ENCODE measurements at regions not wholly inside any gene's neighbourhood (a gene's known extent, or its start where the extent isn't known, plus 50 kb on each side); places are given as distances from the start of the nearest gene placed in this dataset.

DNA sequence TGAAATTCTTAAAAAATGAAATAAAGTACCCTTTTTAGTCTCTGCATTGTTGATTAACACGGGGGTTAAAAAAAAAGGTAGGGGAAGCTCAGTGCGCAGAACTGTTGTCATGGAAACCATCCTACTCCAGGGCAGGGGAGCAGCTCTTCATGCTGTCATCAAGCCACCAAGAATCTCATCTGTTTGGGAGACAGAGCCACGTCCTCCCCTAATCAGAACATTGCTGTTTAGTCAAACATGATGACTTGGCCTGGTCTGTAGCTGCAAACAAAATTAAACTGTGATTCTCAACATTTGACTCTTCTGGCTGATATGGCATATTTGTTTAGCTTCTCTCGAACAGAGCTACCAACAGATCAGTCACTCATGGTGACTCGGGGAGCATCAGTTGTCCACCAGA, 254.4 kb upstream of the KLF14 start (continued):
- TF ChIP-seq, protein P1, sequence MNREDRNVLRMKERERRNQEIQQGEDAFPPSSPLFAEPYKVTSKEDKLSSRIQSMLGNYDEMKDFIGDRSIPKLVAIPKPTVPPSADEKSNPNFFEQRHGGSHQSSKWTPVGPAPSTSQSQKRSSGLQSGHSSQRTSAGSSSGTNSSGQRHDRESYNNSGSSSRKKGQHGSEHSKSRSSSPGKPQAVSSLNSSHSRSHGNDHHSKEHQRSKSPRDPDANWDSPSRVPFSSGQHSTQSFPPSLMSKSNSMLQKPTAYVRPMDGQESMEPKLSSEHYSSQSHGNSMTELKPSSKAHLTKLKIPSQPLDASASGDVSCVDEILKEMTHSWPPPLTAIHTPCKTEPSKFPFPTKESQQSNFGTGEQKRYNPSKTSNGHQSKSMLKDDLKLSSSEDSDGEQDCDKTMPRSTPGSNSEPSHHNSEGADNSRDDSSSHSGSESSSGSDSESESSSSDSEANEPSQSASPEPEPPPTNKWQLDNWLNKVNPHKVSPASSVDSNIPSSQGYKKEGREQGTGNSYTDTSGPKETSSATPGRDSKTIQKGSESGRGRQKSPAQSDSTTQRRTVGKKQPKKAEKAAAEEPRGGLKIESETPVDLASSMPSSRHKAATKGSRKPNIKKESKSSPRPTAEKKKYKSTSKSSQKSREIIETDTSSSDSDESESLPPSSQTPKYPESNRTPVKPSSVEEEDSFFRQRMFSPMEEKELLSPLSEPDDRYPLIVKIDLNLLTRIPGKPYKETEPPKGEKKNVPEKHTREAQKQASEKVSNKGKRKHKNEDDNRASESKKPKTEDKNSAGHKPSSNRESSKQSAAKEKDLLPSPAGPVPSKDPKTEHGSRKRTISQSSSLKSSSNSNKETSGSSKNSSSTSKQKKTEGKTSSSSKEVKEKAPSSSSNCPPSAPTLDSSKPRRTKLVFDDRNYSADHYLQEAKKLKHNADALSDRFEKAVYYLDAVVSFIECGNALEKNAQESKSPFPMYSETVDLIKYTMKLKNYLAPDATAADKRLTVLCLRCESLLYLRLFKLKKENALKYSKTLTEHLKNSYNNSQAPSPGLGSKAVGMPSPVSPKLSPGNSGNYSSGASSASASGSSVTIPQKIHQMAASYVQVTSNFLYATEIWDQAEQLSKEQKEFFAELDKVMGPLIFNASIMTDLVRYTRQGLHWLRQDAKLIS (CRISPR knock-in tag; IDR thresholded peaks at IDR 0.05; ENCODE audit: borderline replicate concordance) = no peak
- TF ChIP-seq, protein P2, sequence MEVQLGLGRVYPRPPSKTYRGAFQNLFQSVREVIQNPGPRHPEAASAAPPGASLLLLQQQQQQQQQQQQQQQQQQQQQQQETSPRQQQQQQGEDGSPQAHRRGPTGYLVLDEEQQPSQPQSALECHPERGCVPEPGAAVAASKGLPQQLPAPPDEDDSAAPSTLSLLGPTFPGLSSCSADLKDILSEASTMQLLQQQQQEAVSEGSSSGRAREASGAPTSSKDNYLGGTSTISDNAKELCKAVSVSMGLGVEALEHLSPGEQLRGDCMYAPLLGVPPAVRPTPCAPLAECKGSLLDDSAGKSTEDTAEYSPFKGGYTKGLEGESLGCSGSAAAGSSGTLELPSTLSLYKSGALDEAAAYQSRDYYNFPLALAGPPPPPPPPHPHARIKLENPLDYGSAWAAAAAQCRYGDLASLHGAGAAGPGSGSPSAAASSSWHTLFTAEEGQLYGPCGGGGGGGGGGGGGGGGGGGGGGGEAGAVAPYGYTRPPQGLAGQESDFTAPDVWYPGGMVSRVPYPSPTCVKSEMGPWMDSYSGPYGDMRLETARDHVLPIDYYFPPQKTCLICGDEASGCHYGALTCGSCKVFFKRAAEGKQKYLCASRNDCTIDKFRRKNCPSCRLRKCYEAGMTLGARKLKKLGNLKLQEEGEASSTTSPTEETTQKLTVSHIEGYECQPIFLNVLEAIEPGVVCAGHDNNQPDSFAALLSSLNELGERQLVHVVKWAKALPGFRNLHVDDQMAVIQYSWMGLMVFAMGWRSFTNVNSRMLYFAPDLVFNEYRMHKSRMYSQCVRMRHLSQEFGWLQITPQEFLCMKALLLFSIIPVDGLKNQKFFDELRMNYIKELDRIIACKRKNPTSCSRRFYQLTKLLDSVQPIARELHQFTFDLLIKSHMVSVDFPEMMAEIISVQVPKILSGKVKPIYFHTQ (CRISPR knock-in tag; IDR thresholded peaks at IDR 0.05) = no peak

DNA sequence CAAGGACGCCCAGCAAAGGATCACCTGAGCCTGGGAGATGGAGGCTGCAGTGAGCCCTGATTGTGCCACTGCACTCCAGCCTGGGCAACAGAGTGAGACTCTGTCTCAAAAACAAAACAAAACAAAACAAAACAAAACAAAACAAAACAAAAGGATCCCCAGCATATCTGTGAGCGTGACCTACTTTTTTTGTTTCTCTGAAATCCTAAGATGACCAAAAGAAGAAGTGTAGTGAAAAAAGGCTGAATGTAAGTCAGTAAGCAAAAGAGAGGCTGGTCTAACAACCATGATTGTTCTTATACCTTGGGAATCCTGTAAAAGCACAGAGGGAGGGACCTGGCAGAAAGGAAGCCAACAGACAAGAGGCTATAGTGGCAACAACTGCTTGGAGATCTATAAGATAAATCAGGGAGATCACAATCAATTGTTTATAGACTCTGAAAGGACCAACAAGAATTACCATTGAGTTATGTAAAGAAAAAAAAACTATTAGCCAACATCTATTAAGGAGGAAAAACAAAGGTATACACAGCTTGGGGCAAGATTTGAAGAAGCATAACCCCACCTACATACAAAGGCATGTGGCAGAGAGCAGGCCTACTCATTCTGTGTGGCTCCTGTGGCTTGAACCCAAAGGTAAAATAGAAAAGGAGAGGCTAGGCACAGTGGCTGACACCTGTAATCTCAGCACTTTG, 255.2 kb upstream of the KLF14 start:
- no peak overlapping the region for H3K4me3 Mint-ChIP-seq
- ChIA-PET CTCF (interaction anchor here (0.8 to 2.2 kb wide), 4 partner anchors 18 to 114 kb away, joined by 3 to 18 read pairs (median 4); no protein-coding TSS in a partner anchor), POLR2A (interaction anchor here (0.5 to 0.7 kb wide), 2 partner anchors 104 to 596 kb away, joined by 3 read pairs; no protein-coding TSS in a partner anchor)
- peaks cover 4% of the 10 kb centered on the region for H3K4me1 Mint-ChIP-seq
- TF ChIP-seq, protein P3, sequence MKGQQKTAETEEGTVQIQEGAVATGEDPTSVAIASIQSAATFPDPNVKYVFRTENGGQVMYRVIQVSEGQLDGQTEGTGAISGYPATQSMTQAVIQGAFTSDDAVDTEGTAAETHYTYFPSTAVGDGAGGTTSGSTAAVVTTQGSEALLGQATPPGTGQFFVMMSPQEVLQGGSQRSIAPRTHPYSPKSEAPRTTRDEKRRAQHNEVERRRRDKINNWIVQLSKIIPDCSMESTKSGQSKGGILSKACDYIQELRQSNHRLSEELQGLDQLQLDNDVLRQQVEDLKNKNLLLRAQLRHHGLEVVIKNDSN (CRISPR knock-in tag; IDR thresholded peaks at IDR 0.05) = no peak
- no peak for TF ChIP-seq GABPB1 (CRISPR knock-in tag; IDR thresholded peaks at IDR 0.05)
- TF ChIP-seq, protein P4, sequence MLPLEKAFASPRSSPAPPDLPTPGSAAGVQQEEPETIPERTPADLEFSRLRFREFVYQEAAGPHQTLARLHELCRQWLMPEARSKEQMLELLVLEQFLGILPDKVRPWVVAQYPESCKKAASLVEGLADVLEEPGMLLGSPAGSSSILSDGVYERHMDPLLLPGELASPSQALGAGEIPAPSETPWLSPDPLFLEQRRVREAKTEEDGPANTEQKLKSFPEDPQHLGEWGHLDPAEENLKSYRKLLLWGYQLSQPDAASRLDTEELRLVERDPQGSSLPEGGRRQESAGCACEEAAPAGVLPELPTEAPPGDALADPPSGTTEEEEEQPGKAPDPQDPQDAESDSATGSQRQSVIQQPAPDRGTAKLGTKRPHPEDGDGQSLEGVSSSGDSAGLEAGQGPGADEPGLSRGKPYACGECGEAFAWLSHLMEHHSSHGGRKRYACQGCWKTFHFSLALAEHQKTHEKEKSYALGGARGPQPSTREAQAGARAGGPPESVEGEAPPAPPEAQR (CRISPR knock-in tag; IDR thresholded peaks at IDR 0.05) = no peak
- TF ChIP-seq SMAD3 (CRISPR knock-in tag; IDR thresholded peaks at IDR 0.05; ENCODE audit: borderline replicate concordance) = no peak
- no peak for TF ChIP-seq CREM (CRISPR knock-in tag; IDR thresholded peaks at IDR 0.05)
- TF ChIP-seq NFE2L1 (CRISPR knock-in tag; IDR thresholded peaks at IDR 0.05) = no peak
- TF ChIP-seq ZNF219 (CRISPR knock-in tag; IDR thresholded peaks at IDR 0.05; ENCODE audit: borderline replicate concordance) = no peak
- TF ChIP-seq EMX1 (CRISPR knock-in tag; IDR thresholded peaks at IDR 0.05) = no peak
- no peak for TF ChIP-seq ZNF121 (CRISPR knock-in tag; IDR thresholded peaks at IDR 0.05)
- no peaks in the 10 kb centered on the region for H3K9me3 Mint-ChIP-seq
- DNase-seq (ENCODE audit: low spot score) (no peak), ATAC-seq (no peak)
- no peaks in the 10 kb centered on the region for H3K27me3 Mint-ChIP-seq (ENCODE audit: low read depth)
- H3K27ac Mint-ChIP-seq = no peak overlapping the region
- H3K36me3 Mint-ChIP-seq = no peaks in the 10 kb centered on the region

DNA sequence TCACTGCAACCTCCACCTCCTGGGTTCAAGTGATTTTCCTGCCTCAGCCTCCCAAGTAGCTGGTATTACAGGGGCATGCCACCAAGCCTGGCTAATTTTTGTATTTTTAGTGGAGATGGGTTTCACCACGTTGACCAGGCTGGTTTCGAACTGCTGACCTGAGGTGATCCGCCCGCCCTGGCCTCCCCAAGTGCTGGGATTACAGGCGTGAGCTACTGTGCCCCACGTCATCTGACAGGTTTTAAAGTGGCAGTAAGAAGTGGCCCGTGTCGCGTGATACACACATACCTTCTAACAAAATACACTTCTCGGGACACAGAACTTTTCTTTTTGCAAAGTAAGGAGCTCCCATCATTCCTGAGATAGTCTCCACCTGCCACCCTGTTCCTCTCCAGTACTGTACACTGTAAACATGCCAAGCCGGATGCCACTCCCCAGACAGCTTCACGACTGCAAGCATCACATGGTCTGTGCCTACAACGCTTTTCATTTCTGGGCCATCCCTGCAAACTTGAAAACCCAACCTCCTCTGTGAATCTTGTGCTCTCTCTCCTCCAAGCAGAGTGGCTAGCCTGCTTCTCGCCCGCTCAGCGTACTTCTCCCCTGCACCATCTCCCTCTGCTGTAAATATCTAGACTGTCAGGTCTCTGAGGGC, 256.3 kb upstream of the KLF14 start:
- ChIA-PET POLR2A (no interaction called here), CTCF (interaction anchor here (0.8 kb wide), 2 partner anchors 18 to 93 kb away, joined by 3 to 4 read pairs; no protein-coding TSS in a partner anchor)
- Mint-ChIP-seq H3K9me3 (no peaks in the 10 kb centered on the region), H3K27ac (no peak overlapping the region), H3K27me3 (ENCODE audit: low read depth) (no peaks in the 10 kb centered on the region), H3K4me1 (peaks cover 14% of the 10 kb centered on the region), H3K4me3 (no peak overlapping the region), H3K36me3 (no peaks in the 10 kb centered on the region)
- DNase-seq (ENCODE audit: low spot score) (no peak), ATAC-seq (no peak)
- TF ChIP-seq CBFB (CRISPR knock-in tag; IDR thresholded peaks at IDR 0.05; ENCODE audit: low read depth) (no peak), FOXJ3 (CRISPR knock-in tag; IDR thresholded peaks at IDR 0.05; ENCODE audit: borderline replicate concordance) (no peak), ZNF396 (CRISPR knock-in tag; IDR thresholded peaks at IDR 0.05; ENCODE audit: borderline replicate concordance) (no peak), KAT7 (CRISPR knock-in tag; IDR thresholded peaks at IDR 0.05; ENCODE audit: borderline replicate concordance) (no peak), RORB (CRISPR knock-in tag; IDR thresholded peaks at IDR 0.05) (no peak), ZNF121 (CRISPR knock-in tag; IDR thresholded peaks at IDR 0.05) (no peak), NFE2L1 (CRISPR knock-in tag; IDR thresholded peaks at IDR 0.05) (no peak), NFYB (CRISPR knock-in tag; conservative IDR thresholded peaks at IDR 0.05; ENCODE audit: low read depth) (no peak)
- TF ChIP-seq, protein P5, sequence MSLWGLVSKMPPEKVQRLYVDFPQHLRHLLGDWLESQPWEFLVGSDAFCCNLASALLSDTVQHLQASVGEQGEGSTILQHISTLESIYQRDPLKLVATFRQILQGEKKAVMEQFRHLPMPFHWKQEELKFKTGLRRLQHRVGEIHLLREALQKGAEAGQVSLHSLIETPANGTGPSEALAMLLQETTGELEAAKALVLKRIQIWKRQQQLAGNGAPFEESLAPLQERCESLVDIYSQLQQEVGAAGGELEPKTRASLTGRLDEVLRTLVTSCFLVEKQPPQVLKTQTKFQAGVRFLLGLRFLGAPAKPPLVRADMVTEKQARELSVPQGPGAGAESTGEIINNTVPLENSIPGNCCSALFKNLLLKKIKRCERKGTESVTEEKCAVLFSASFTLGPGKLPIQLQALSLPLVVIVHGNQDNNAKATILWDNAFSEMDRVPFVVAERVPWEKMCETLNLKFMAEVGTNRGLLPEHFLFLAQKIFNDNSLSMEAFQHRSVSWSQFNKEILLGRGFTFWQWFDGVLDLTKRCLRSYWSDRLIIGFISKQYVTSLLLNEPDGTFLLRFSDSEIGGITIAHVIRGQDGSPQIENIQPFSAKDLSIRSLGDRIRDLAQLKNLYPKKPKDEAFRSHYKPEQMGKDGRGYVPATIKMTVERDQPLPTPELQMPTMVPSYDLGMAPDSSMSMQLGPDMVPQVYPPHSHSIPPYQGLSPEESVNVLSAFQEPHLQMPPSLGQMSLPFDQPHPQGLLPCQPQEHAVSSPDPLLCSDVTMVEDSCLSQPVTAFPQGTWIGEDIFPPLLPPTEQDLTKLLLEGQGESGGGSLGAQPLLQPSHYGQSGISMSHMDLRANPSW (CRISPR knock-in tag; conservative IDR thresholded peaks at IDR 0.05; ENCODE audit: low read depth) = no peak

Measured in WTC11 (cell line).